ENCODE measurements at regions not wholly inside any gene's neighbourhood (a gene's known extent, or its start where the extent isn't known, plus 50 kb on each side); places are given as distances from the start of the nearest gene placed in this dataset.
A peak's percentile ranks its signal among the peaks of the same experiment; 100 is the strongest.

GRCh38 chr14:101475456-101476257, 85.6 kb upstream of the DIO3 start:
- H3K27ac ChIP-seq, result no peak overlapping the region
- no peak overlapping the region for H3K4me3 ChIP-seq
- no peaks in the 10 kb centered on the region for H3K36me3 ChIP-seq (ENCODE audit: insufficient read depth, low read length)
- peak; percentile 3 for DNase-seq (ENCODE audit: low read depth, low spot score)
- TF ChIP-seq POLR2AphosphoS5 (IDR thresholded peaks at IDR 0.05; ENCODE audit: borderline replicate concordance, low read depth, low read length), result no peak
- TF ChIP-seq EZH2 (IDR thresholded peaks at IDR 0.05), result no peak
- no peak for TF ChIP-seq FOXP2 (optimal IDR thresholded peaks at IDR 0.05; ENCODE audit: control extremely low read depth, extremely low read length, insufficient read depth)
- H3K9ac ChIP-seq (ENCODE audit: insufficient read length), result no peak overlapping the region
- H3K9me3 ChIP-seq (ENCODE audit: low read depth, low read length), result no peaks in the 10 kb centered on the region

- no peaks in the 10 kb centered on the region for H3K9me3 ChIP-seq (ENCODE audit: low read depth, low read length)
- TF ChIP-seq POLR2AphosphoS5 (IDR thresholded peaks at IDR 0.05; ENCODE audit: borderline replicate concordance, low read depth, low read length) (no peak), FOXP2 (optimal IDR thresholded peaks at IDR 0.05; ENCODE audit: control extremely low read depth, extremely low read length, insufficient read depth) (no peak), EZH2 (IDR thresholded peaks at IDR 0.05) (no peak)
- H3K27ac ChIP-seq, result no peak overlapping the region
- H3K4me3 ChIP-seq, result no peak overlapping the region
- H3K36me3 ChIP-seq (ENCODE audit: insufficient read depth, low read length), result no peaks in the 10 kb centered on the region
- no peak for DNase-seq (ENCODE audit: low read depth, low spot score)
- H3K9ac ChIP-seq (ENCODE audit: insufficient read length), result no peak overlapping the region
These were observed 84.9 kb upstream of the DIO3 start for GRCh38 chr14:101476258-101476915.

GRCh38 chr14:101476916-101477553, 84.3 kb upstream of the DIO3 start:
- Histone ChIP-seq H3K9me3 (ENCODE audit: low read depth, low read length) (no peaks in the 10 kb centered on the region), H3K36me3 (ENCODE audit: insufficient read depth, low read length) (no peaks in the 10 kb centered on the region), H3K27ac (no peak overlapping the region), H3K4me3 (no peak overlapping the region), H3K9ac (ENCODE audit: insufficient read length) (no peak overlapping the region)
- TF ChIP-seq FOXP2 (optimal IDR thresholded peaks at IDR 0.05; ENCODE audit: control extremely low read depth, extremely low read length, insufficient read depth) (no peak), EZH2 (IDR thresholded peaks at IDR 0.05) (no peak), POLR2AphosphoS5 (IDR thresholded peaks at IDR 0.05; ENCODE audit: borderline replicate concordance, low read depth, low read length) (no peak)
- DNase-seq (ENCODE audit: low read depth, low spot score), result no peak

GRCh38 chr14:101477648-101478047, 83.6 kb upstream of the DIO3 start:
- Histone ChIP-seq H3K36me3 (ENCODE audit: insufficient read depth, low read length) (no peaks in the 10 kb centered on the region), H3K9me3 (ENCODE audit: low read depth, low read length) (no peaks in the 10 kb centered on the region), H3K4me3 (no peak overlapping the region), H3K27ac (no peak overlapping the region), H3K9ac (ENCODE audit: insufficient read length) (no peak overlapping the region)
- TF ChIP-seq FOXP2 (optimal IDR thresholded peaks at IDR 0.05; ENCODE audit: control extremely low read depth, extremely low read length, insufficient read depth), result no peak
- TF ChIP-seq EZH2 (IDR thresholded peaks at IDR 0.05), result no peak
- no peak for TF ChIP-seq POLR2AphosphoS5 (IDR thresholded peaks at IDR 0.05; ENCODE audit: borderline replicate concordance, low read depth, low read length)
- DNase-seq (ENCODE audit: low read depth, low spot score), result no peak

- H3K36me3 ChIP-seq (ENCODE audit: insufficient read depth, low read length), result no peaks in the 10 kb centered on the region
- TF ChIP-seq EZH2 (IDR thresholded peaks at IDR 0.05) (no peak), POLR2AphosphoS5 (IDR thresholded peaks at IDR 0.05; ENCODE audit: borderline replicate concordance, low read depth, low read length) (no peak), FOXP2 (optimal IDR thresholded peaks at IDR 0.05; ENCODE audit: control extremely low read depth, extremely low read length, insufficient read depth) (no peak)
- no peak overlapping the region for H3K27ac ChIP-seq
- no peak overlapping the region for H3K4me3 ChIP-seq
- H3K9ac ChIP-seq (ENCODE audit: insufficient read length), result no peak overlapping the region
- H3K9me3 ChIP-seq (ENCODE audit: low read depth, low read length), result no peaks in the 10 kb centered on the region
- no peak for DNase-seq (ENCODE audit: low read depth, low spot score)
These were observed 83.2 kb upstream of the DIO3 start for GRCh38 chr14:101478096-101478495.

GRCh38 chr14:101478796-101479410, 82.4 kb upstream of the DIO3 start:
- Histone ChIP-seq H3K4me3 (no peak overlapping the region), H3K27ac (no peak overlapping the region), H3K9ac (ENCODE audit: insufficient read length) (no peak overlapping the region), H3K9me3 (ENCODE audit: low read depth, low read length) (no peaks in the 10 kb centered on the region), H3K36me3 (ENCODE audit: insufficient read depth, low read length) (no peaks in the 10 kb centered on the region)
- TF ChIP-seq FOXP2 (optimal IDR thresholded peaks at IDR 0.05; ENCODE audit: control extremely low read depth, extremely low read length, insufficient read depth), result no peak
- TF ChIP-seq EZH2 (IDR thresholded peaks at IDR 0.05), result no peak
- no peak for TF ChIP-seq POLR2AphosphoS5 (IDR thresholded peaks at IDR 0.05; ENCODE audit: borderline replicate concordance, low read depth, low read length)
- DNase-seq (ENCODE audit: low read depth, low spot score), result no peak

DNA sequence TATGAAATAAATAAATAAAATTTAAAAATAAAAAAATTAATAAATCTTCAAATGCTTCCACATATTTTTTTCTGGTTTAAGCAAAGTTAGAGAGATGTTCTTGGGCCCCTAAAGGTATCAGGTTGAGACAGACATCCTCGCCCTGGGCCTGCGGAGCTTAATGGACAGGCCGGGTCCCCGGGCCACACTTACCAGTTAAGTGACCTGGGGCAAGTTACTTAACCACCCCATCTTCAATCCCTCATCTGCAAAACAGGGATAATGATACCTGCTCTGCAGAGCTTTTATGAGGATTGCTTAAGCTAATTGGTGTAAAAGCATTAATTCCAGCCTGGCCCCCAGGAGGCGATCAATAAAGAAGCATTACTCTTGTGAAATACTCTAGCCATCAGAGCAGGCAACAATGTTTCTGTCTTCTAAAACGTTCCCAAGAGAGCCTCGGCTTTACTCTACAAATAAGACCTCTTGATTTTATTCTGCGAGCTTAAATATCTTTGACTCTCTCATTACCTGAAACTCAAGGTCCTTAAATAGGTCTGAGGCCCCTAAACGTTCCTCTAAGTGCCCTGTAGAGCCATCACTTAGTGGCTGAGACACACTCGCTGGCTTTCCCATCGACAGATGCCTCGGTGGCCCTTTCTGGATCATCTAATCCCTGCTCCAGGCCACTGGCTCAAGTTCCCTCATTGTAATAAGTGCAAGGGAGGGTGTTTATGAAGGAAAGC, 81.1 kb upstream of the DIO3 start:
- Histone ChIP-seq H3K9me3 (ENCODE audit: low read depth, low read length) (no peaks in the 10 kb centered on the region), H3K4me3 (no peak overlapping the region), H3K36me3 (ENCODE audit: insufficient read depth, low read length) (no peaks in the 10 kb centered on the region), H3K9ac (ENCODE audit: insufficient read length) (no peak overlapping the region), H3K27ac (no peak overlapping the region)
- TF ChIP-seq POLR2AphosphoS5 (IDR thresholded peaks at IDR 0.05; ENCODE audit: borderline replicate concordance, low read depth, low read length) (no peak), EZH2 (IDR thresholded peaks at IDR 0.05) (no peak), FOXP2 (optimal IDR thresholded peaks at IDR 0.05; ENCODE audit: control extremely low read depth, extremely low read length, insufficient read depth) (no peak)
- no peak for DNase-seq (ENCODE audit: low read depth, low spot score)

Measured in SK-N-MC (cell line).